ENCODE measurements at regions not wholly inside any gene's neighbourhood (a gene's known extent, or its start where the extent isn't known, plus 50 kb on each side); places are given as distances from the start of the nearest gene placed in this dataset.

DNA sequence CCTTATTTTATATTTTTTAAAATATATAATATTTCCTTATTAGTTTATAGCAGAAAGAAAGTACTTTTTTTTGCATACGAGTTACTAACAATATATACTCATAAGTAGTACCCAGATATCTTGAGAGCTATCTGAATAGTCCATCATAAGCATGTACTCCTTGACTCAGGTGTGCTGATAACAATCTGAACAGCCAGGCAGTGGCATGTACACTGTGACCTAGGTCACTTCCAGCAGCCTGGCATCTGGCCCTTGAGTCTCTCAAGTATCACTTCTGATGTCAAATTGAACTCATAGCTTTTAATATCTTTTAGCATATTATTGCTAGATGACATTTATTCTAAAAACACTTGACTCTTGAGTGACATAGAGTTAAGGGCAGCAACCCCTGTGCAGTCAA lies 1576.7 kb downstream of the SLITRK1 start:
- Histone ChIP-seq H3K4me3 (no peak overlapping the region), H3K27me3 (replicated peaks; ENCODE audit: insufficient read depth) (no peaks in the 10 kb centered on the region), H3K9me3 (no peaks in the 10 kb centered on the region), H3K27ac (no peak overlapping the region), H3K4me1 (replicated peaks) (no peaks in the 10 kb centered on the region), H3K36me3 (no peaks in the 10 kb centered on the region)
- no peak for TF ChIP-seq POLR2AphosphoS5 (IDR thresholded peaks at IDR 0.05)
- DNase-seq (ENCODE audit: low spot score): no peak
- intact Hi-C loops (cut with DNase I): no loop called here
- 79% methylated on average over 1 of the region's 1 CpG for WGBS

DNA sequence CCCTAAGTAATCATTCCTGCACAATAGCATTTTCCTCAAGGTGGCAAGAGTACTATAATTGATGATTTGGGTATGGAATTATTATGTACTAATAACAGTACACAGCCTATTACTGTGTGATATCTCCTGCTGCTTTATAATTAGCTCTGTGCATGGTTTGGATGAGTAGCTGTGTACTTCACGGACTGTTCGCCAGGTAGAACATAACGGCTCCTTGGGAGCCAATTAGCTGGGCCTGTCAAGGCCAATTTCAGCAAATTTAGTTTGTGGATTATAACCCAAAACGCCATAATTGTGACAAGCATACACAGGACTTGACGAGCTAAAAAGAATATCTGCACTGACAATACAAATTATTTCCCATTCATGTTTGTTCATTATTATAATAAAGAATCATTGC lies 1584.2 kb downstream of the SLITRK1 start:
- Histone ChIP-seq H3K27me3 (replicated peaks; ENCODE audit: insufficient read depth) (no peaks in the 10 kb centered on the region), H3K9me3 (no peaks in the 10 kb centered on the region), H3K4me1 (replicated peaks) (no peaks in the 10 kb centered on the region), H3K4me3 (no peak overlapping the region), H3K27ac (no peak overlapping the region), H3K36me3 (no peaks in the 10 kb centered on the region)
- intact Hi-C loops (cut with DNase I): no loop called here
- 86% methylated on average over 5 of the region's 5 CpGs for WGBS
- DNase-seq (ENCODE audit: low spot score): no peak
- TF ChIP-seq, protein P1, sequence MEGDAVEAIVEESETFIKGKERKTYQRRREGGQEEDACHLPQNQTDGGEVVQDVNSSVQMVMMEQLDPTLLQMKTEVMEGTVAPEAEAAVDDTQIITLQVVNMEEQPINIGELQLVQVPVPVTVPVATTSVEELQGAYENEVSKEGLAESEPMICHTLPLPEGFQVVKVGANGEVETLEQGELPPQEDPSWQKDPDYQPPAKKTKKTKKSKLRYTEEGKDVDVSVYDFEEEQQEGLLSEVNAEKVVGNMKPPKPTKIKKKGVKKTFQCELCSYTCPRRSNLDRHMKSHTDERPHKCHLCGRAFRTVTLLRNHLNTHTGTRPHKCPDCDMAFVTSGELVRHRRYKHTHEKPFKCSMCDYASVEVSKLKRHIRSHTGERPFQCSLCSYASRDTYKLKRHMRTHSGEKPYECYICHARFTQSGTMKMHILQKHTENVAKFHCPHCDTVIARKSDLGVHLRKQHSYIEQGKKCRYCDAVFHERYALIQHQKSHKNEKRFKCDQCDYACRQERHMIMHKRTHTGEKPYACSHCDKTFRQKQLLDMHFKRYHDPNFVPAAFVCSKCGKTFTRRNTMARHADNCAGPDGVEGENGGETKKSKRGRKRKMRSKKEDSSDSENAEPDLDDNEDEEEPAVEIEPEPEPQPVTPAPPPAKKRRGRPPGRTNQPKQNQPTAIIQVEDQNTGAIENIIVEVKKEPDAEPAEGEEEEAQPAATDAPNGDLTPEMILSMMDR (IDR thresholded peaks at IDR 0.05): no peak
- no peak for TF ChIP-seq POLR2AphosphoS5 (IDR thresholded peaks at IDR 0.05)
- TF ChIP-seq POLR2A (IDR thresholded peaks at IDR 0.05): no peak

DNA sequence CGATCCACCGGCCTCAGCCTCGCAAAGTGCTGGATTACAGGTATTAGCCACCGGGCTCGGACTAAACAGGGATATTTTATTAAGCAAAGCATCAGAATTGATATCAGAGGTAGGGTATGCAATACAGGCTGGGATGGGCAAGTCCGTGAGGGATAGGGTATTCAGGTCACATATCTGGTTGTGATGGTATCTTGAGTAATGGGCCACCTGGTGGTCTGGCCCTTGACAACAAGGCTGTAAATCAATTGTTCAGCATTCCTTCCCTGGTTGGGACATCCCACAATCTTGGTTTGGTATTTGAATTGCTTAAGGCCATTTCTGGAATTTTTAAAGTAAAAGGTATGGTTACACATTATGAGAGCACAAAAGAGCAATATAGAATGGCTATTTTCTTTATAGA lies 1588.0 kb downstream of the SLITRK1 start:
- no peaks in the 10 kb centered on the region for H3K9me3 ChIP-seq
- H3K27me3 ChIP-seq (replicated peaks; ENCODE audit: insufficient read depth): no peaks in the 10 kb centered on the region
- no peak for DNase-seq (ENCODE audit: low spot score)
- TF ChIP-seq POLR2A (IDR thresholded peaks at IDR 0.05) (no peak), POLR2AphosphoS5 (IDR thresholded peaks at IDR 0.05) (no peak)
- TF ChIP-seq, protein P1 (IDR thresholded peaks at IDR 0.05): no peak
- H3K36me3 ChIP-seq: no peaks in the 10 kb centered on the region
- no peak overlapping the region for H3K4me3 ChIP-seq
- 91% methylated on average over 6 of the region's 6 CpGs for WGBS
- intact Hi-C loops (cut with DNase I): no loop called here
- H3K27ac ChIP-seq: no peak overlapping the region
- H3K4me1 ChIP-seq (replicated peaks): no peaks in the 10 kb centered on the region

DNA sequence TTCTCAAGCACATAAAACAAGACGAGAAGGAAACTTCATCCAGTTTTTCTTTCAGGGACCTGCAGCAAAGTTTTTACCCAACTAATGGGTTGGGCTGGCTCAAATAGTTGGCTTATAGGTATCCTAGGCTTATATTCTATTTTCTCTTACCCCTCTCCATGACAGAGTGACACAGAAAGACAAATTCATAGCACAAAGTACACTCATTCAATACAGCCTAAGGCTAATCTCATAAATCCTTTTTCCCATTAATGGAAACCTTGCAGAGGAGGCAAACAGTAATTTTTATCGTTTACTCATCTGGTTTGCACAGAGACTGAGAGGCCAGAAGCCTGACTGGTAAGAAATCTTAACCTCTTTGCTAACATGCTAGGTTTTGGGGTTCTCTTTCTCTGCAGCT lies 1589.9 kb downstream of the SLITRK1 start:
- 36% methylated on average over 2 of the region's 2 CpGs for WGBS
- Histone ChIP-seq H3K36me3 (no peaks in the 10 kb centered on the region), H3K27me3 (replicated peaks; ENCODE audit: insufficient read depth) (no peaks in the 10 kb centered on the region), H3K9me3 (no peaks in the 10 kb centered on the region), H3K27ac (no peak overlapping the region), H3K4me3 (no peak overlapping the region), H3K4me1 (replicated peaks) (no peaks in the 10 kb centered on the region)
- intact Hi-C loops (cut with DNase I): no loop called here
- no peak for DNase-seq (ENCODE audit: low spot score)
- no peak for TF ChIP-seq POLR2A (IDR thresholded peaks at IDR 0.05)
- TF ChIP-seq, protein P1 (IDR thresholded peaks at IDR 0.05): no peak

DNA sequence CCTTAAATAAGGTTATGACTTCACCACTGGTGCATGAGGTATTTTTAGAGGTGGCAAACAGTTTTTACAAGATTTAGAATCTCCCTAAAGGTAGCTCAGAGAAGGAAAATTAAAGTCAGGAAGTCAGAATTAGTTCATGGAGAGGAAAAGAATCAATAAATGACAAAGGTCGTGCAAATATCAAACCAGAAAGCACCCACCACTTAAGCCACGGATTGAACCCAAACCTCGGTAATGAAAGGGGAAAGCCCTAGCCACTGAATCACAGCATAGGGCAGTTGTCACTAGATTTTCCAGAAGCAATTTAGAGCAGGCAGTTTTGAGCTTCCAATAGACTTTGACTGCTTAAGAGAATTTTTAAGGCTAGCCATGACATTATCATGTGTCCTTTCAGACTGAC lies 1590.4 kb downstream of the SLITRK1 start:
- no peaks in the 10 kb centered on the region for H3K36me3 ChIP-seq
- no peaks in the 10 kb centered on the region for H3K27me3 ChIP-seq (replicated peaks; ENCODE audit: insufficient read depth)
- no peaks in the 10 kb centered on the region for H3K9me3 ChIP-seq
- no peak overlapping the region for H3K27ac ChIP-seq
- no peak for DNase-seq (ENCODE audit: low spot score)
- no peak overlapping the region for H3K4me3 ChIP-seq
- no peak for TF ChIP-seq POLR2AphosphoS5 (IDR thresholded peaks at IDR 0.05)
- no peak for TF ChIP-seq POLR2A (IDR thresholded peaks at IDR 0.05)
- TF ChIP-seq, protein P1 (IDR thresholded peaks at IDR 0.05): no peak
- intact Hi-C loops (cut with DNase I): no loop called here
- whole genome bisulfite sequencing: 67% methylated on average over 3 of the region's 3 CpGs
- H3K4me1 ChIP-seq (replicated peaks): no peaks in the 10 kb centered on the region
